ENCODE measurements at regions not wholly inside any gene's neighbourhood (a gene's known extent, or its start where the extent isn't known, plus 50 kb on each side); places are given as distances from the start of the nearest gene placed in this dataset.

DNA sequence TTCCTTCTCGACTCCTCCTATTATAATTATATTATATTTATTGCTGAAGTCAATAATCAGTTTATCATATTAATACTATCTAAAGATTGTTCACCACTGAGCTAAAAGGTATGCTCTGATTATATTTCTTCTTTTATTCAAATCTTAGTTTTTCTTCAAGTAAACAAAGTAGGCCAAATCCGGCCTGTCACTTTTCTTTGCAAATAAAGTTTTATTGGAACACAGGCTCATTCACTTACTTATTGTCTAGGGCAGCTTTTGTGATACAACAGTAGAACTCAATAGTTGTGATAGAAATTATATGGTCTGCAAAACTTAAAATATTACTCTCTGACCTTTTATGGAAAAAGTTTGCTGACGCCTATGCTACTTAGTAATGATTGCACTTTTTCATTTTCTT lies 92.4 kb upstream of the DNAJC19 start:
- TF ChIP-seq, protein P1, sequence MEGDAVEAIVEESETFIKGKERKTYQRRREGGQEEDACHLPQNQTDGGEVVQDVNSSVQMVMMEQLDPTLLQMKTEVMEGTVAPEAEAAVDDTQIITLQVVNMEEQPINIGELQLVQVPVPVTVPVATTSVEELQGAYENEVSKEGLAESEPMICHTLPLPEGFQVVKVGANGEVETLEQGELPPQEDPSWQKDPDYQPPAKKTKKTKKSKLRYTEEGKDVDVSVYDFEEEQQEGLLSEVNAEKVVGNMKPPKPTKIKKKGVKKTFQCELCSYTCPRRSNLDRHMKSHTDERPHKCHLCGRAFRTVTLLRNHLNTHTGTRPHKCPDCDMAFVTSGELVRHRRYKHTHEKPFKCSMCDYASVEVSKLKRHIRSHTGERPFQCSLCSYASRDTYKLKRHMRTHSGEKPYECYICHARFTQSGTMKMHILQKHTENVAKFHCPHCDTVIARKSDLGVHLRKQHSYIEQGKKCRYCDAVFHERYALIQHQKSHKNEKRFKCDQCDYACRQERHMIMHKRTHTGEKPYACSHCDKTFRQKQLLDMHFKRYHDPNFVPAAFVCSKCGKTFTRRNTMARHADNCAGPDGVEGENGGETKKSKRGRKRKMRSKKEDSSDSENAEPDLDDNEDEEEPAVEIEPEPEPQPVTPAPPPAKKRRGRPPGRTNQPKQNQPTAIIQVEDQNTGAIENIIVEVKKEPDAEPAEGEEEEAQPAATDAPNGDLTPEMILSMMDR (IDR thresholded peaks at IDR 0.05; ENCODE audit: low read depth, low read length), result no peak
- no peak for TF ChIP-seq EZH2phosphoT487 (IDR thresholded peaks at IDR 0.05; ENCODE audit: low read depth)

Data from OCI-LY3 (cell line).